Hepatocyte (in vitro differentiated cells): ENCODE measurements at regions not wholly inside any gene's neighbourhood (a gene's known extent, or its start where the extent isn't known, plus 50 kb on each side); places are given as distances from the start of the nearest gene placed in this dataset.

Source experiments
- EZH2 ChIP-seq: fragments of 200-600 bp; sonication (generic); IDR thresholded peaks from 2 replicates; pipeline ENCODE4 v1.6.1; 2016; ENCODE audit warnings: antibody characterized with exemption, mild to moderate bottlenecking, borderline replicate concordance
- TF ChIP-seq, protein P1 (sequence below): fragments of 200-600 bp; sonication (generic); IDR thresholded peaks from 2 replicates; pipeline ENCODE4 v1.5.1; 2016; ENCODE audit warnings: antibody characterized with exemption, mild to moderate bottlenecking; ENCODE audit not compliant: poor library complexity

- TF ChIP-seq EZH2, result no peak
- TF ChIP-seq, protein P1, sequence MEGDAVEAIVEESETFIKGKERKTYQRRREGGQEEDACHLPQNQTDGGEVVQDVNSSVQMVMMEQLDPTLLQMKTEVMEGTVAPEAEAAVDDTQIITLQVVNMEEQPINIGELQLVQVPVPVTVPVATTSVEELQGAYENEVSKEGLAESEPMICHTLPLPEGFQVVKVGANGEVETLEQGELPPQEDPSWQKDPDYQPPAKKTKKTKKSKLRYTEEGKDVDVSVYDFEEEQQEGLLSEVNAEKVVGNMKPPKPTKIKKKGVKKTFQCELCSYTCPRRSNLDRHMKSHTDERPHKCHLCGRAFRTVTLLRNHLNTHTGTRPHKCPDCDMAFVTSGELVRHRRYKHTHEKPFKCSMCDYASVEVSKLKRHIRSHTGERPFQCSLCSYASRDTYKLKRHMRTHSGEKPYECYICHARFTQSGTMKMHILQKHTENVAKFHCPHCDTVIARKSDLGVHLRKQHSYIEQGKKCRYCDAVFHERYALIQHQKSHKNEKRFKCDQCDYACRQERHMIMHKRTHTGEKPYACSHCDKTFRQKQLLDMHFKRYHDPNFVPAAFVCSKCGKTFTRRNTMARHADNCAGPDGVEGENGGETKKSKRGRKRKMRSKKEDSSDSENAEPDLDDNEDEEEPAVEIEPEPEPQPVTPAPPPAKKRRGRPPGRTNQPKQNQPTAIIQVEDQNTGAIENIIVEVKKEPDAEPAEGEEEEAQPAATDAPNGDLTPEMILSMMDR, result no peak
Observed at GRCh38 chr20:60486937-60487336, 528.7 kb downstream of the CDH26 start.
